Esophagus muscularis mucosa (tissue), 4 donors: ENCODE measurements at regions not wholly inside any gene's neighbourhood (a gene's known extent, or its start where the extent isn't known, plus 50 kb on each side); places are given as distances from the start of the nearest gene placed in this dataset.

Experiments used
- DNase-seq: peaks from one replicate; pipeline ENCODE4 v3.0.0-alpha.2; 2017; ENCODE audit errors: extremely low spot score
- H3K27ac ChIP-seq, 4 donors: fragments of 200-600 bp; sonication (generic); replicated peaks in 1 of 4; 1 replicate in 3 of 4; 2 replicates in 1 of 4; pipeline ENCODE4 v1.5.1; 2016 to 2019; ENCODE audit warnings: mild to moderate bottlenecking in 1 of 4
- H3K27me3 ChIP-seq, 4 donors: fragments of 200-600 bp; sonication (generic); one replicate each; pipeline versions ENCODE4 v1.5.1 to v1.6.0; 2016 to 2019
- H3K36me3 ChIP-seq, 4 donors: fragments of 200-600 bp; sonication (generic); one replicate each; pipeline ENCODE4 v1.5.1; 2016 to 2019
- H3K4me1 ChIP-seq, 4 donors: fragments of 200-600 bp; sonication (generic); one replicate each; pipeline ENCODE4 v1.5.1; 2016 to 2019
- H3K4me3 ChIP-seq, 4 donors: fragments of 200-600 bp; sonication (generic); 1 replicate in 2 of 4; 2 replicates in 2 of 4; pipeline ENCODE4 v1.5.1; 2016 to 2019; ENCODE audit warnings: mild to moderate bottlenecking in 4 of 4, moderate library complexity in 1 of 4
- H3K9me3 ChIP-seq, 4 donors: fragments of 200-600 bp; sonication (generic); 1 replicate in 3 of 4; 2 replicates in 1 of 4; pipeline ENCODE4 v1.5.1; 2016 to 2019
- CTCF ChIP-seq, 3 experiments: fragments of 200-600 bp in 2 of 3; fragments of 450-650 bp in 1 of 3; sonication (generic) in 2 of 3; IDR thresholded peaks; one replicate each; pipeline ENCODE4 v1.5.1; 2017 to 2019; ENCODE audit warnings: antibody characterized with exemption in 3 of 3, mild to moderate bottlenecking in 2 of 3, moderate library complexity in 1 of 3
- EP300 ChIP-seq: sonication (generic); formaldehyde crosslinking; IDR thresholded peaks from one replicate; pipeline ENCODE4 v1.6.1; 2017; ENCODE audit warnings: antibody characterized with exemption
- POLR2A ChIP-seq: fragments of 450-650 bp; IDR thresholded peaks from one replicate; pipeline ENCODE4 v1.6.1; 2017; ENCODE audit warnings: antibody characterized with exemption, moderate library complexity, mild to moderate bottlenecking, low read depth
- POLR2AphosphoS5 ChIP-seq, 2 donors: sonication (generic); formaldehyde crosslinking; IDR thresholded peaks; one replicate each; pipeline ENCODE4 v1.6.1; 2017; ENCODE audit warnings: antibody characterized with exemption in 2 of 2
- WGBS: methylation state at CpG from one replicate; pipeline ENCODE4 v1.1.5; 2018; 5-methylcytosine and 5-hydroxymethylcytosine counted together
- intact Hi-C: fragments of 100-400 bp; cut with DNase I; formaldehyde crosslinking; loops from one replicate; pipeline ENCODE4 v1.15.1; 2023

DNA sequence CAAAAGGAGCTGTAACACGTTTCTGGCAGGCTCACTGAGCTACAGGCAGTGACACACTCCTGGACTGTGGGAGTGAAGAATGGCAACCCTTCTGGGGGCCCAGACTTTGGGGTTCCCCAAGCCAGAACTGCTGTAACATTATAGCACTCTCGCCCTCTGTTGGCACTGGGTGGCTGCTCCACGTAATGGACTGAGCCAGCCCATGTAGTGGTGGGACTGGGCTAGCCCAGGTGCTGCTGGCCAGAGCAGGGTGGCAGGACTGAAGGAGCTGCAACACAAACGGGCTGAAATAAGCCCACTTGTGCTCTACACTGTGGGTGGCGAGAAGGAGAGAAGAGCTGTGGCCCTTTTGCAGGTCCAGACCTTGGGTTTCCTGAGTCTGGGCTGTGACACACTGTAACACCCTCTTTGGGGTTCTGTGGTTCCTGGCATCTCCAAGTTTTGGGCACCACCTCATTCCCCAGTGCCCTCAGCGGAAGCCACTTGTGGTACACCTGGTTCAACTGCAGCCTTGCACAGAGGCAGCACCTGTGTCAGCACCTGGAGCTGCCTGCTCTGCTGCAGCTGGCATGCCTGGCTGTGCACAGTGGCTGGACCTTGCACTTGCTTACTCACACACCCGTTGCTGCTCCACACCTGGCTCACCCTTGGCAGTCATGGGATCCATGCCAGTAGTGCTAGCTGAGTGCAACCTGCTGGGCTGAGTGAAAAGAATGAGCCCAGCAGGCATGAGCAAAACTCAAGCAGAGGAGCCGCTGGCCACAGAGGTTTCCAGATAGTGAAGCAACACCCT is 95.0 kb upstream of the PRR16 start:
- intact Hi-C loops: no loop called here
- no peaks in the 10 kb centered on the region for H3K9me3 ChIP-seq
- no peak overlapping the region for H3K4me3 ChIP-seq
- 88% methylated on average over 5 of the region's 8 CpGs for WGBS
- H3K36me3 ChIP-seq: no peaks in the 10 kb centered on the region
- no peaks in the 10 kb centered on the region for H3K4me1 ChIP-seq
- H3K27me3 ChIP-seq: no peaks in the 10 kb centered on the region
- TF ChIP-seq POLR2AphosphoS5 (IDR thresholded peaks at IDR 0.05) (no peak), CTCF (IDR thresholded peaks at IDR 0.05) (no peak), EP300 (no peak), POLR2A (no peak)
- no peak for DNase-seq
- no peak overlapping the region for H3K27ac ChIP-seq

DNA sequence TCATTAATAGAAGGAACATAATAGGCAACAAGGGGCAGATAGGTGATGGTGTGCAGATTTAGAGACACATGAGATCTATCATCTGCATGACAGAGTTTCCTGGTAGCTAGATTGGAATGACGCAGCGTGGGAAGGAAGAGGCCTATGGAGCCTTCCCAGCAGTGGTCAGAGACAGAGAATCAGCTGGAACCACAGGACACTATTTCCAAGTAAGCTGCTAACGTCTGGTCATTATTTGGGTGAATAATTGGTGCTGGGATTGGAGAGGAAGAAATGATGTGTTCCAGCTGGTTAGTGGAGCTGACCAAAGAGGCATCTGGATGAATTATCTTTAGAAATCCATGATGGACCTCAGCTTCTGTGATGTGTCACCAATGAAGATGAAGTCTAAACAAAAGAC is 91.2 kb upstream of the PRR16 start:
- Histone ChIP-seq H3K36me3 (no peaks in the 10 kb centered on the region), H3K4me3 (no peak overlapping the region), H3K27ac (no peak overlapping the region), H3K27me3 (no peaks in the 10 kb centered on the region), H3K9me3 (no peaks in the 10 kb centered on the region), H3K4me1 (no peaks in the 10 kb centered on the region)
- TF ChIP-seq EP300 (no peak), POLR2AphosphoS5 (IDR thresholded peaks at IDR 0.05) (peak; percentile 12 to 28)
- no peak for DNase-seq
- intact Hi-C loops: no loop called here
- 66% methylated on average over 3 of the region's 3 CpGs for WGBS

- TF ChIP-seq POLR2AphosphoS5 (IDR thresholded peaks at IDR 0.05) (peak in 1 of 2 donors; percentile 23), CTCF (IDR thresholded peaks at IDR 0.05) (no peak)
- Histone ChIP-seq H3K27ac (no peak overlapping the region), H3K4me1 (no peaks in the 10 kb centered on the region), H3K36me3 (no peaks in the 10 kb centered on the region), H3K27me3 (no peaks in the 10 kb centered on the region), H3K9me3 (no peaks in the 10 kb centered on the region), H3K4me3 (no peak overlapping the region)
- 44% methylated on average over 1 of the region's 1 CpG for WGBS
- no peak for DNase-seq
- intact Hi-C loops: no loop called here
Observed at GRCh38 chr5:120375248-120375647, 88.9 kb upstream of the PRR16 start.

GRCh38 chr5:120380644-120381043 is 83.5 kb upstream of the PRR16 start:
- no peaks in the 10 kb centered on the region for H3K9me3 ChIP-seq
- DNase-seq: no peak
- H3K27ac ChIP-seq: no peak overlapping the region
- H3K36me3 ChIP-seq: no peaks in the 10 kb centered on the region
- H3K4me3 ChIP-seq: no peak overlapping the region
- no peak for TF ChIP-seq EP300
- TF ChIP-seq POLR2AphosphoS5 (IDR thresholded peaks at IDR 0.05): no peak
- no peak for TF ChIP-seq POLR2A
- TF ChIP-seq CTCF (IDR thresholded peaks at IDR 0.05): no peak
- H3K4me1 ChIP-seq: no peaks in the 10 kb centered on the region
- WGBS: 94% methylated on average over 1 of the region's 1 CpG
- no peaks in the 10 kb centered on the region for H3K27me3 ChIP-seq
- intact Hi-C loops: no loop called here

GRCh38 chr5:120382833-120383232 is 81.3 kb upstream of the PRR16 start:
- no peak for DNase-seq
- H3K27me3 ChIP-seq: no peaks in the 10 kb centered on the region
- TF ChIP-seq EP300 (no peak), POLR2AphosphoS5 (IDR thresholded peaks at IDR 0.05) (no peak), CTCF (IDR thresholded peaks at IDR 0.05) (no peak), POLR2A (no peak)
- H3K4me3 ChIP-seq: no peak overlapping the region
- intact Hi-C loops: no loop called here
- WGBS: 87% methylated on average over 2 of the region's 2 CpGs
- H3K4me1 ChIP-seq: peaks cover 0 to 7% (median 0%) of the 10 kb centered on the region in 4 donors
- no peaks in the 10 kb centered on the region for H3K36me3 ChIP-seq
- no peak overlapping the region for H3K27ac ChIP-seq
- no peaks in the 10 kb centered on the region for H3K9me3 ChIP-seq
